Activated T-helper 2 cell treated with anti-CD3 and anti-CD28 coated beads, Interferon-gamma antibody, Interleukin-2, Interleukin-4, amounts not matched to agents 10 μg/mL and 5 μg/mL and 100 μg/mL, durations not matched to agents 14 hours and 24 hours and 36 hours (primary cell): ENCODE measurements at regions not wholly inside any gene's neighbourhood (a gene's known extent, or its start where the extent isn't known, plus 50 kb on each side); places are given as distances from the start of the nearest gene placed in this dataset.

Experiments
- DNase-seq: peaks from one replicate; pipeline ENCODE4 v3.0.0; 2021; ENCODE audit warnings: low spot score
- H3K27ac Mint-ChIP-seq: one replicate; pipeline ENCODE4 v1.8.0; 2021; ENCODE audit warnings: mixed read lengths
- H3K27me3 Mint-ChIP-seq: one replicate; pipeline ENCODE4 v1.8.0; 2021; ENCODE audit warnings: low read depth, mixed read lengths
- H3K36me3 Mint-ChIP-seq: one replicate; pipeline ENCODE4 v1.8.0; 2021; ENCODE audit warnings: low read depth, mixed read lengths
- H3K4me1 Mint-ChIP-seq: one replicate; pipeline ENCODE4 v1.8.0; 2021; ENCODE audit warnings: low read depth, mixed read lengths
- H3K4me3 Mint-ChIP-seq: one replicate; pipeline ENCODE4 v1.8.0; 2021; ENCODE audit warnings: low read depth, mild to moderate bottlenecking, moderate library complexity, mixed read lengths
- H3K9me3 Mint-ChIP-seq: one replicate; pipeline ENCODE4 v1.8.0; 2021; ENCODE audit warnings: mixed read lengths
- intact Hi-C: fragments of 100-400 bp; cut with micrococcal nuclease; formaldehyde crosslinking; loops from one replicate; pipeline ENCODE4 v1.15.1; 2023

DNA sequence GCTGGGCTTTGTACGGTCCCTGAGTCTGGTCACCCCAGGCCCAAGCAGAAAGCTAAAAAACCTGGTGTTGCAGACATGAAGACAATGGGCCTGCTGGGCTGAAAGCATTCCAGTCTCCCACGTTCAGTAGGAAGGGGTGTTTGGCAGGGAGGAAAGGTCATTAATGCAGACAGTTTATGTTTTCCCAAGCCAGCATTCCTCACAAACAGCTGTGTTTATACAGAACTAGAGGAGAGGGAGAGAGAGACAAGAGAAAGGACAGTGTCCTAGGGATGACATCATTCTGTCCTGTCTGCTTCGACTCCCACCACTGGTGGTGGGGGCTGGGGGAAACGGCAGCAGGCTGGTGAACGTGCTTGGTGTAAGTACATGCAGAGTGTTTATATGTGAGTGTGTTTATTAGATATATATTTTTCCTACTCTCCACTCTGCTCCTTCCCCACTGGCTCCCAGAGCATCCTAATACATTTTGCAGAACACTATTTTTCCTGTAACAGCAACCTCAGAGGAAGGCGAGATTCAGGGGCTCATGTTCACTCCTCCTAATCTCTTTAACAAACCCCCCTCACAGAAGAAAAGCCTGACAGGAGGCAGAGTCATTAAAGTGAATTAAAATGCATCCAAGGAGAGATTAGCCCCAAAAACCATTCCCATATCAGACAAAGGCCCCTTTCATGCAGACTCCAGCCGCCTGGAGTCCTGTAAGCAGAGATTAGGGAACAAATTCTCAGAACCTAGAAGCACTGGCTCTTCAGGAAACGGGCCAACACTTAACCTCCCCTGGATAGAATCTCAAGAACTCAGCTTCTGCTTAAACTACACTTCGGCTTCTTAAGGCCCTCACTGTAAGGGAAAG is 380.4 kb downstream of the TNS1 start:
- intact Hi-C loops, result no loop called here
- peaks cover 1% of the 10 kb centered on the region for H3K27me3 Mint-ChIP-seq
- no peaks in the 10 kb centered on the region for H3K36me3 Mint-ChIP-seq
- DNase-seq, result no peak
- no peaks in the 10 kb centered on the region for H3K4me1 Mint-ChIP-seq
- no peaks in the 10 kb centered on the region for H3K9me3 Mint-ChIP-seq
- no peak overlapping the region for H3K27ac Mint-ChIP-seq
- no peak overlapping the region for H3K4me3 Mint-ChIP-seq

DNA sequence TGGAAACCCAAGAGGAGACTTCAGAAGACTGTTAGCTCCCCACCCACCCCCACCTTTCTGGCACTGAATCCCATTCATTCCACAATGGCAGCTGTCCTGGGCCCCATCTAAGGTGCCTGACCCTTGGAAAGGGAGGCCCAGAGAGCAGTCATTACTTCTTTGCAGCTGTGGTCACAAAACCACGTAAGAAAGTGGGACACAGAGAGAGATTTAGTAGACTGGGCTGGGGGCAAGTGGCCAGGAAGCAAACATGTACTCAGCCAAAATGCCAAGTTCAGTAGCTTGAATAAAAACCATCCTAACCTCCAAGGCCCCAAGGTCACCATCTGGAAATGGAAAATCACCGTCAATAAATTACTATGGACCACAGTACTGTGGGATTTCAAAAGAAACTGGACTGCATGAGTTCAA is 381.4 kb downstream of the TNS1 start:
- peaks cover 1% of the 10 kb centered on the region for H3K27me3 Mint-ChIP-seq
- H3K27ac Mint-ChIP-seq, result no peak overlapping the region
- H3K9me3 Mint-ChIP-seq, result no peaks in the 10 kb centered on the region
- no peaks in the 10 kb centered on the region for H3K4me1 Mint-ChIP-seq
- DNase-seq, result no peak
- no peak overlapping the region for H3K4me3 Mint-ChIP-seq
- intact Hi-C loops, result no loop called here
- no peaks in the 10 kb centered on the region for H3K36me3 Mint-ChIP-seq

DNA sequence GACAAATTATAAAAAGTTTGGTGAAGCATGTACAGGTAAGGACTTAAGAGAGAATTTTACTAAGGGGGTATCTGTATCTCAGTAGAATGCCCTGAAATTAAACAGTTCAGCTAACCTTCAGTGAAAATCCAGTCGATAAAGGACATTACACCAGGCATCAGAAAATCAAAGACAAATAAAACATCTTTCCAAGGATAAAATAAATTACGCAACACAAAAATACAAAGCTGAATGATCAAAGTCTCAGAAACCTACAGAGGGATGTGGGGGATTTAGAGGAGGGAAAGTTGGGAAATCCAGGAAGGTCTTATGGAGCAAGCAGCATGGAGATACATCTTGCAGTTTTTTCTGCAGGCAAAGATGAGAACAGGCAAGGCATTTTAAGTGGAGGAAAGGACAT is 384.1 kb downstream of the TNS1 start:
- Mint-ChIP-seq H3K4me1 (no peaks in the 10 kb centered on the region), H3K27ac (no peak overlapping the region), H3K4me3 (no peak overlapping the region), H3K36me3 (no peaks in the 10 kb centered on the region), H3K9me3 (no peaks in the 10 kb centered on the region), H3K27me3 (peaks cover 1% of the 10 kb centered on the region)
- intact Hi-C loops, result no loop called here
- no peak for DNase-seq

DNA sequence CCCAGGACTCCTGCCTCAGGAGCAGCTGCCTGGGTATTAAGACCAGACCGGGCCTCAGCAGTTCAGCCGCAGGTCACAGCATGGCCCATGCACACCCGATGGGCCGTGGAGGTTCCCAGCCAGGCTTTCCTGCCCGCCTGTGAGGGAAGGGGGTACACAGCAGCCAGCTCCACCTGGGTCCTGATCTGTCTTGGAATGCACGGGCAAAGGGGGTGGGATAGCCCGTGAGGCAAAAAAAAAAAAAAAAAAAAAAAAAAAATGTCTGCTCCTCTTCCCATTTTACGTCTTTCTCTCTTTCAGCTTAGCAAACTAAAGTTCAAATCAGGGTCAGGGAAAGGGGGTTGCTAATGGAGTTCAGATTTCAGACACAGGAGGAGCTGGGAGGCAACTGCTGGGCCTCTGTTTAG is 385.2 kb downstream of the TNS1 start:
- H3K4me1 Mint-ChIP-seq, result no peaks in the 10 kb centered on the region
- intact Hi-C loops, result no loop called here
- no peaks in the 10 kb centered on the region for H3K36me3 Mint-ChIP-seq
- no peak overlapping the region for H3K27ac Mint-ChIP-seq
- no peaks in the 10 kb centered on the region for H3K9me3 Mint-ChIP-seq
- peaks cover 1% of the 10 kb centered on the region for H3K27me3 Mint-ChIP-seq
- DNase-seq, result no peak
- no peak overlapping the region for H3K4me3 Mint-ChIP-seq

DNA sequence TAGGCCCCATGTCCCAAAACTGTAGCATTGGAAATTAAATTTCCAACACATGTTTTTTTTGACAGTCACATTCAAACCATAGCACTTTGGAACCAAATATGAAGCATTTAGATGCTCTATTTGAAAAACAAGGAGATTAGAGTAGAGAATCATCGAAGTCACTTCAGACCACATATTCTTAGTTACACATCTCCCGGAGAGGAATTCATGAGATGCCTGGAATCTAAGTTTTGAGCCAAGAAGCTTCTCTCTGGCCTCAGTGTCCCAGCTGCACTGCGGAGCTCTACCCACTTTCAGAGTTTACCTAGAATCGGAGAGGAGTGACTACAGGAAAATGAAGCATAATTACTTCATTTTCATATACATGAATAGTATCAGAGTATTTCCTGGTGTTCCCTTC is 385.9 kb downstream of the TNS1 start:
- intact Hi-C loops, result no loop called here
- H3K36me3 Mint-ChIP-seq, result no peaks in the 10 kb centered on the region
- peaks cover 1% of the 10 kb centered on the region for H3K27me3 Mint-ChIP-seq
- H3K4me3 Mint-ChIP-seq, result no peak overlapping the region
- H3K9me3 Mint-ChIP-seq, result no peaks in the 10 kb centered on the region
- H3K27ac Mint-ChIP-seq, result no peak overlapping the region
- H3K4me1 Mint-ChIP-seq, result no peaks in the 10 kb centered on the region
- DNase-seq, result no peak

DNA sequence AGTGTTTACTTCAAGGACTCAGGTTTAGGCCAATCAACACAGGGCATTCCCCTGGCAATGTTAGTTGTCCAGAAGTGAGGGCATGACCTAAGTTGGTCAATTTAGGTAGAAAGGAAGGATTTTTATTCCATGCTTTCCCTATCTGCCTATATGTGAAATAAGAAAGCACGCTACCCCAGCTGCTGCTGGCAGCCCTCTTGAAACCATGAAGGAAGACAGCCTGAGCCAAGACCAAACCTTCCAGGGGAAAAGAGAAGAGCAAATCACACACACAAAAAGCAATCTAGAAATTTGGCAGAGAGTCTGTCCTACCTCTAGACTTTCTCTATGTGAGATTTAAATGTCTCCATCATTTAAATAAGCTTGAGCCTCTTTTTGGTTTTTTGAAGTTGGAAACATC is 387.6 kb downstream of the TNS1 start:
- Mint-ChIP-seq H3K9me3 (no peaks in the 10 kb centered on the region), H3K27ac (no peak overlapping the region), H3K36me3 (no peaks in the 10 kb centered on the region), H3K27me3 (no peaks in the 10 kb centered on the region), H3K4me1 (peaks cover 10% of the 10 kb centered on the region), H3K4me3 (no peak overlapping the region)
- DNase-seq, result no peak
- intact Hi-C loops, result no loop called here

DNA sequence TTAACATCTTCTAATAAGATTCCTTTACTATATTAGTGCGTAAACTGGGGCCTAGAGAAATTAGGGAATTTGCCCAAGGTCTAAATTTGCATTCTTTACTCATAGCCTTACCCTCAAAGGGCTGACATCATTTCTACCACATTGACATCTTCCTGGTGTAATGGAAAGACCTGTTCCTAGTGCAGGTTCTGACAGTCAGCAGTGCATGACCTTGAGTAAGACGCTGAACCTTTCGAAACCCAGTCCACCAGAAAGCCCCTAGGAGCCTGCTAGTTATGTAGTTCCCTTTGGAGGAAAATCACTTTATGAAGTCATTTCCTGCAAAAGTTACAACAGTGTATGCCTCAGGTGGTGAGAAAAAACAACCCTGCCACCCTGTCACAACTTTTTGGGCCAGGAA is 388.3 kb downstream of the TNS1 start:
- Mint-ChIP-seq H3K36me3 (no peaks in the 10 kb centered on the region), H3K4me1 (peaks cover 14% of the 10 kb centered on the region), H3K27ac (no peak overlapping the region), H3K27me3 (no peaks in the 10 kb centered on the region), H3K9me3 (no peaks in the 10 kb centered on the region), H3K4me3 (no peak overlapping the region)
- DNase-seq, result no peak
- intact Hi-C loops, result no loop called here

DNA sequence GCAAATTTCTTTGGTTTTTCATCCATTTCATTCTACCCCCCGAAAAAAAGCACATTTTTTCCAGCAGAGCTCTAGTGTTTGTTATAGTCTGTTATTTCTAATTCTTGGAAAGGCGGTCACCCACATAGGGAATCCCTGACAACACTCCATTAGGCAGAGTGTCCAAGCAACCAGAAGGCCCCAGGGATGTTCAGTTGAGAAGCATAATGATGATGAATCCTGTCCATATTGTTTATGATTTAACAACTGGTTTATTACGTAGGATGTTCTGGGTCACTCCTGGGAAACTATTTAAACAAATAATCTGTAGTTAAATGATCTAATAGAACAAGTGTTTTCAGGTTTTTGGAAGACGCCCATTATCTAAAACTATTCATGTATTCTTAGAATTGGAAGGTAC is 388.7 kb downstream of the TNS1 start:
- Mint-ChIP-seq H3K9me3 (no peaks in the 10 kb centered on the region), H3K4me1 (peaks cover 14% of the 10 kb centered on the region), H3K27me3 (no peaks in the 10 kb centered on the region), H3K4me3 (no peak overlapping the region), H3K27ac (no peak overlapping the region), H3K36me3 (no peaks in the 10 kb centered on the region)
- intact Hi-C loops, result no loop called here
- no peak for DNase-seq

DNA sequence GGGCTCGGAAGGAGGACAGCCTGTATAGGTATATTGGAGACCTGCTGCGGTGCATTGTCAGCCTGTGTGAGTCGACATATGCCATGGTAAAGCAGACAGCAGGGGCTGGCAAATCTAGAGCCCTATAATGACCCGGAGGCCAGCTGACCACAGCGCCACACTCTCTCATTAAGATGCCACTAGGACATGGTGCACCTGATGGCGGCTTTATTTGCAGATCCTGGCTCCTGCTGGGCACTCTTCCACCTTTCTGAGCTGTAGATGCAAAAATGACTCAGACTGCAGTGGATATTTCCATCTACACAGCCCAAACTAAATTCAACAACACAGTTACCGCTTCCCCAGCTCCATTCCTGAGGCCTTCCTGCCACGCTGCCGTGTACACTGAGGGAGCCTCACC is 389.9 kb downstream of the TNS1 start:
- Mint-ChIP-seq H3K4me1 (peaks cover 16% of the 10 kb centered on the region), H3K36me3 (no peaks in the 10 kb centered on the region), H3K27me3 (no peaks in the 10 kb centered on the region), H3K9me3 (no peaks in the 10 kb centered on the region), H3K27ac (no peak overlapping the region), H3K4me3 (no peak overlapping the region)
- DNase-seq, result no peak
- intact Hi-C loops, result no loop called here

DNA sequence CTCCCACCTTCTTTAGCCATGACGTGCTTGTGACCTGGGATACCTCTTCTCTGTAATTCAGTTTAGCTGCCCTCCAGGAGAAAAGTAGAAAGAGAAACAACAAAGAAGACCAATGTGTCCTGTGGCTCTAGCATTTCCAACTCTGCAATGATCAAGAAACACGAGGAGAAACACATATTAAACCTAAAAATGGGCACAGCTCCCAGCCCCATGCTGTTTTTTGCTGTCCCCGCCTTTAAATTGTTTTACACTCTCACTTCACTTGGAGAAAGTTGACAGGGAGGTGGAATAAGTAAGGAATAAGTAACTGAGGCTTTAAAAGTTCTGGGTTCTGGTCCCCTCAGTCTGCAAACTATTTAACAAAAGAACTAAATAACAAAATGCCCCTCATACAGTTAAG is 390.6 kb downstream of the TNS1 start:
- no peaks in the 10 kb centered on the region for H3K36me3 Mint-ChIP-seq
- intact Hi-C loops, result no loop called here
- H3K4me1 Mint-ChIP-seq, result peaks cover 16% of the 10 kb centered on the region
- H3K27me3 Mint-ChIP-seq, result no peaks in the 10 kb centered on the region
- H3K4me3 Mint-ChIP-seq, result no peak overlapping the region
- no peaks in the 10 kb centered on the region for H3K9me3 Mint-ChIP-seq
- DNase-seq, result no peak
- peak overlapping the region; percentile 25 for H3K27ac Mint-ChIP-seq

DNA sequence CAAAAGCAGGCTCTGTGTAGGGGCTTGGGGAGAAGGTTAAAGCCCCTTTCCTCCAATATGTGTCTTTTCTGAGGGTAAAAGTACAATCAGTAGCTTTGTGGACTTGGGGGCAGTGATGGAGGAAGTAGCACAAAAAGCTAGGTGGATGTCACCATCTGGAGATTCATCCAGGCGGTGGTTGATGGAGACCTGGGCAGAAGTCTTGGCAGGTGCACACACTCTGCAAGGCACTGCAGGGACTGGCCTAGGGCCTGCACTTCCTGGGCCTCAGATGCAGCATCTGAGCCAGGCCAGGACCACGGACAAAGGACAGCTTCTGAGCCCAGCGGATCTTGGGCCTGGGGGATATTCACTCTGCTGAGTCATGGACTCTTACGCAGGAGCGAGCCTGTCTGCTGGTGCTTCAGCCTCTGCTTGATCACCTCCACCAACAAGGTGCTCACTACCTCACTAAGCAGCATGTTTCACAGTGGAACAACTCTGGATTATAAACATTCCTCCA is 391.1 kb downstream of the TNS1 start:
- no peaks in the 10 kb centered on the region for H3K36me3 Mint-ChIP-seq
- DNase-seq, result no peak
- peaks cover 17% of the 10 kb centered on the region for H3K4me1 Mint-ChIP-seq
- H3K9me3 Mint-ChIP-seq, result no peaks in the 10 kb centered on the region
- intact Hi-C loops, result no loop called here
- H3K4me3 Mint-ChIP-seq, result no peak overlapping the region
- H3K27ac Mint-ChIP-seq, result no peak overlapping the region
- no peaks in the 10 kb centered on the region for H3K27me3 Mint-ChIP-seq

DNA sequence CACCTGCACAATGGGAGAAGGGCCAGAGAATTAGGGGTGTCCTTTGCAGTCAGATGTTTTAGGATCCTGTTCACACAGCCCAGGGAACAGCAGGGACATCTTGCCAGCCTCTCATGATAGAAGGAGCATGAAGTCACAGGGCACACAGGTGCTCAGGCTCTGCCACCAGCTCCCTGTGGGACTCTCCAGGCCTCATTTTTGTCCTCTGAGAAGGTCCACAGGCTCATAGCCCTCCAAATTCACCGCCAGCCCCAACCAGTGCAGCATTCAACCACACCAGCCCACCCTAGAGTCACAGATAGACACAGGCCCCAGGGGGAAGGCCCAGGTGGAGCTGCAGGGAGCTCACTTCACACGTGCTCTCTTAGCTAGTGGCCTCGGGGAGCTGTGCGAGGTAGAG is 391.7 kb downstream of the TNS1 start:
- no peaks in the 10 kb centered on the region for H3K36me3 Mint-ChIP-seq
- peaks cover 20% of the 10 kb centered on the region for H3K4me1 Mint-ChIP-seq
- H3K27ac Mint-ChIP-seq, result peak overlapping the region; percentile 88
- H3K9me3 Mint-ChIP-seq, result no peaks in the 10 kb centered on the region
- H3K27me3 Mint-ChIP-seq, result no peaks in the 10 kb centered on the region
- H3K4me3 Mint-ChIP-seq, result no peak overlapping the region
- no peak for DNase-seq
- intact Hi-C loops, result no loop called here

DNA sequence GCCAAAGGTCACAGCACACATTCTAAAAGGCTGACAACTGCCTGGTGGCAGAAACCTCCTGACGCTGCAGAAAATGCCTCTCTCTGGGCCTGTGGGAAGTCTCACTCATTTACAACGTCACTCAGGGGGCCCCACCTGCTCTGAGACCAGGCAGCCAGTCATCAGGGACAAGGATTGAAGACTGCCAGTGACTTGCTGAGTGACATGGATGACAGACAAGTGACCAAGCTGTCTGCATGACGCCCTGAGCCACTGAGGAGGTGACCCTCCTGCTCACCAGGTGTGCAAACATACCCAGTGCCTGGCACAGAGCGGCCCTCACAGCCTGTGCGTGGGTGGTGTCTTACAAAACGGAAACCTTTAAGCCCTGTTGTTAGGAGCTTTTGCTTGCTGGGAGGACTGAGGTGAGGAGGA is 392.4 kb downstream of the TNS1 start:
- Mint-ChIP-seq H3K4me1 (peaks cover 20% of the 10 kb centered on the region), H3K4me3 (peak overlapping the region; percentile 17), H3K9me3 (no peaks in the 10 kb centered on the region), H3K36me3 (no peaks in the 10 kb centered on the region), H3K27me3 (no peaks in the 10 kb centered on the region), H3K27ac (peak overlapping the region; percentile 88)
- intact Hi-C loops, result no loop called here
- DNase-seq, result peak; percentile 20
